C4-2B (cell line): ENCODE measurements at regions not wholly inside any gene's neighbourhood (a gene's known extent, or its start where the extent isn't known, plus 50 kb on each side); places are given as distances from the start of the nearest gene placed in this dataset.

Source experiments
- CTCF ChIP-seq: fragments of 450-650 bp; conservative IDR thresholded peaks from 2 replicates; pipeline ENCODE4 v1.5.1; 2017; ENCODE audit warnings: mild to moderate bottlenecking
- ZFX ChIP-seq: fragments of 450-650 bp; IDR thresholded peaks from 2 replicates; pipeline ENCODE4 v1.6.1; 2017

- TF ChIP-seq CTCF (no peak), ZFX (no peak)
Measured at GRCh38 chr6:140830666-140831065, 1302.1 kb upstream of the GJE1 start.
